Caco-2 (cell line): ENCODE measurements at regions not wholly inside any gene's neighbourhood (a gene's known extent, or its start where the extent isn't known, plus 50 kb on each side); places are given as distances from the start of the nearest gene placed in this dataset.
"Not testable (repeated sequence)": the region's sequence is repeated elsewhere in the genome, so short reads cannot be mapped to it uniquely, and the experiment has no call there.

Experiments used
- BruUV-seq: library from RNA; stranded (reverse); fragments of 400-500 nt; replicated peaks from 2 replicates; lab custom pipeline; 2021; lab: Mats Ljungman, UMichigan
- CTCF ChIA-PET: fragments of 300-600 bp; sonication (Branson Sonifier 250); formaldehyde crosslinking; loops from one replicate; lab custom pipeline; 2022; ENCODE audit warnings: antibody characterized with exemption; lab: Charles Lee
- POLR2A ChIA-PET: fragments of 300-600 bp; sonication (Branson Sonifier 250); formaldehyde crosslinking; loops from one replicate; lab custom pipeline; 2022; ENCODE audit warnings: antibody characterized with exemption; lab: Charles Lee
- DNase-seq, 2 experiments: peaks; one replicate each; pipeline versions ENCODE4 v3.0.0 to v3.0.0-alpha.2; 2020 to 2022
- H3K27me3 ChIP-seq: replicated peaks from 2 replicates; pipeline ENCODE4 v1.6.0; 2011; ENCODE audit warnings: low read length; ENCODE audit not compliant: control insufficient read depth, insufficient read depth
- H3K36me3 ChIP-seq: 2 replicates; pipeline ENCODE4 v1.5.1; 2011; ENCODE audit warnings: low read length; ENCODE audit not compliant: control insufficient read depth, insufficient read depth
- H3K4me1 ChIP-seq: fragments of 250-450 bp; sonication (Bioruptor Pico); 2 replicates; pipeline ENCODE4 v1.5.1; 2020; ENCODE audit warnings: mild to moderate bottlenecking
- H3K4me3 ChIP-seq: 2 replicates; pipeline ENCODE4 v1.5.1; 2011; ENCODE audit warnings: low read depth, mild to moderate bottlenecking, control low read depth, low read length
- H3K9me3 ChIP-seq: fragments of 250-450 bp; sonication (Bioruptor Pico); 2 replicates; pipeline ENCODE4 v1.5.1; 2020; ENCODE audit warnings: mild to moderate bottlenecking, moderate library complexity
- H3K27ac Mint-ChIP-seq: one replicate; pipeline ENCODE4 v1.8.0; 2022; ENCODE audit warnings: mixed read lengths; ENCODE audit not compliant: unreplicated experiment
- H3K27me3 Mint-ChIP-seq: one replicate; pipeline ENCODE4 v1.8.0; 2022; ENCODE audit warnings: mixed read lengths; ENCODE audit not compliant: insufficient read depth, unreplicated experiment
- H3K36me3 Mint-ChIP-seq: one replicate; pipeline ENCODE4 v1.8.0; 2022; ENCODE audit warnings: mild to moderate bottlenecking, mixed read lengths; ENCODE audit not compliant: insufficient read depth, unreplicated experiment
- H3K4me1 Mint-ChIP-seq: one replicate; pipeline ENCODE4 v1.8.0; 2022; ENCODE audit warnings: low read depth, mixed read lengths; ENCODE audit not compliant: unreplicated experiment
- H3K4me3 Mint-ChIP-seq: one replicate; pipeline ENCODE4 v1.8.0; 2022; ENCODE audit warnings: mild to moderate bottlenecking, moderate library complexity, mixed read lengths; ENCODE audit not compliant: unreplicated experiment
- H3K9me3 Mint-ChIP-seq: one replicate; pipeline ENCODE4 v1.8.0; 2022; ENCODE audit warnings: mixed read lengths; ENCODE audit not compliant: unreplicated experiment
- intact Hi-C: fragments of 100-400 bp; cut with micrococcal nuclease; formaldehyde crosslinking; loops from one replicate; pipeline ENCODE4 v1.10.0; 2022; ENCODE audit not compliant: unreplicated experiment
- TF ChIP-seq, protein P1 (sequence below), 2 experiments: fragments of 200-600 bp in 1 of 2; IDR thresholded peaks; 1 replicate in 1 of 2; 2 replicates in 1 of 2; pipeline versions ENCODE4 v1.5.1 to v1.8.0; 2011 to 2022; ENCODE audit warnings: antibody characterized with exemption in 1 of 2, control low read depth in 1 of 2, inconsistent platforms in 1 of 2, low read depth in 1 of 2, low read length in 1 of 2, mild to moderate bottlenecking in 1 of 2, moderate library complexity in 1 of 2; ENCODE audit not compliant: insufficient read depth in 1 of 2, severe bottlenecking in 1 of 2, unreplicated experiment in 1 of 2

- H3K36me3 Mint-ChIP-seq, result no peaks in the 10 kb centered on the region
- H3K4me3 ChIP-seq, result no peak overlapping the region
- no peaks in the 10 kb centered on the region; the same call in 1 of the 2 replicates for H3K9me3 ChIP-seq
- no peaks in the 10 kb centered on the region for H3K27me3 ChIP-seq
- TF ChIP-seq, protein P1, sequence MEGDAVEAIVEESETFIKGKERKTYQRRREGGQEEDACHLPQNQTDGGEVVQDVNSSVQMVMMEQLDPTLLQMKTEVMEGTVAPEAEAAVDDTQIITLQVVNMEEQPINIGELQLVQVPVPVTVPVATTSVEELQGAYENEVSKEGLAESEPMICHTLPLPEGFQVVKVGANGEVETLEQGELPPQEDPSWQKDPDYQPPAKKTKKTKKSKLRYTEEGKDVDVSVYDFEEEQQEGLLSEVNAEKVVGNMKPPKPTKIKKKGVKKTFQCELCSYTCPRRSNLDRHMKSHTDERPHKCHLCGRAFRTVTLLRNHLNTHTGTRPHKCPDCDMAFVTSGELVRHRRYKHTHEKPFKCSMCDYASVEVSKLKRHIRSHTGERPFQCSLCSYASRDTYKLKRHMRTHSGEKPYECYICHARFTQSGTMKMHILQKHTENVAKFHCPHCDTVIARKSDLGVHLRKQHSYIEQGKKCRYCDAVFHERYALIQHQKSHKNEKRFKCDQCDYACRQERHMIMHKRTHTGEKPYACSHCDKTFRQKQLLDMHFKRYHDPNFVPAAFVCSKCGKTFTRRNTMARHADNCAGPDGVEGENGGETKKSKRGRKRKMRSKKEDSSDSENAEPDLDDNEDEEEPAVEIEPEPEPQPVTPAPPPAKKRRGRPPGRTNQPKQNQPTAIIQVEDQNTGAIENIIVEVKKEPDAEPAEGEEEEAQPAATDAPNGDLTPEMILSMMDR (IDR thresholded peaks at IDR 0.05; ENCODE audit: insufficient read depth in 1 of 2, low read depth in 1 of 2, low read length in 1 of 2, severe bottlenecking in 1 of 2, unreplicated experiment in 1 of 2), result no peak
- CTCF ChIA-PET, result no interaction called here
- no peak overlapping the region for H3K4me3 Mint-ChIP-seq
- no peak for DNase-seq
- no TSS peak for BruUV-seq
- intact Hi-C loops, result no loop called here
- H3K4me1 ChIP-seq, result no peaks in the 10 kb centered on the region
- peaks cover 5% of the 10 kb centered on the region for H3K27me3 Mint-ChIP-seq
- POLR2A ChIA-PET, result no interaction called here
- no peaks in the 10 kb centered on the region for H3K4me1 Mint-ChIP-seq
- no peaks in the 10 kb centered on the region for H3K9me3 Mint-ChIP-seq
- no peaks in the 10 kb centered on the region for H3K36me3 ChIP-seq
- H3K27ac Mint-ChIP-seq, result no peak overlapping the region
Measured at GRCh38 chr11:41534391-41534790, 74.9 kb upstream of the LRRC4C start.

DNA sequence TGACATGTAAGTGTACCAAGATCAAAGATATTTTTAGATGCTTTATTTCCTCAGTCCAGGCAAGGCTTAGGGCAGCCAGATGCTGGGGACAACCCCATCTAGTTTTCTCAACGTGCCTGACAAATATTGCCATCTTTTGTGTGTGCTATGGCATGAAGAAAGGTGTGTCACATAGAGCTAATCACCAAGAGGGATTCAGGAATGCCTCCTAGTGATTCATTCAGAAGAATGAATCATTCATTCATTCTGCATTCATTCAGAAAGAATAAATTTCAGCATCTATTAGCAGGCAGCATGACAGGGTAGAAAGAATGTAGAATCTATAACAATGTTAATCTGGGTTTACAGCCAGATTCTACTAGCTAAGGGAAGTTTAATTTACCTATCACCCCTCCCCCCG lies 75.4 kb upstream of the LRRC4C start:
- no peaks in the 10 kb centered on the region for H3K4me1 Mint-ChIP-seq
- H3K4me3 ChIP-seq, result no peak overlapping the region
- no peak overlapping the region for H3K4me3 Mint-ChIP-seq
- TF ChIP-seq, protein P1 (IDR thresholded peaks at IDR 0.05; ENCODE audit: insufficient read depth in 1 of 2, low read depth in 1 of 2, low read length in 1 of 2, severe bottlenecking in 1 of 2, unreplicated experiment in 1 of 2), result no peak
- H3K4me1 ChIP-seq, result no peaks in the 10 kb centered on the region
- no peak for DNase-seq
- intact Hi-C loops, result no loop called here
- no TSS peak for BruUV-seq
- H3K36me3 Mint-ChIP-seq, result no peaks in the 10 kb centered on the region
- CTCF ChIA-PET, result no interaction called here
- no peaks in the 10 kb centered on the region for H3K9me3 ChIP-seq
- H3K9me3 Mint-ChIP-seq, result no peaks in the 10 kb centered on the region
- POLR2A ChIA-PET, result no interaction called here
- H3K27me3 ChIP-seq, result no peaks in the 10 kb centered on the region
- H3K36me3 ChIP-seq, result no peaks in the 10 kb centered on the region
- H3K27ac Mint-ChIP-seq, result no peak overlapping the region
- H3K27me3 Mint-ChIP-seq, result peaks cover 2% of the 10 kb centered on the region

GRCh38 chr11:41536021-41536568 lies 76.6 kb upstream of the LRRC4C start:
- intact Hi-C loops, result no loop called here
- H3K9me3 ChIP-seq, result no peaks in the 10 kb centered on the region
- no peak overlapping the region for H3K27ac Mint-ChIP-seq
- H3K4me1 Mint-ChIP-seq, result no peaks in the 10 kb centered on the region
- DNase-seq, result no peak
- no peaks in the 10 kb centered on the region for H3K9me3 Mint-ChIP-seq
- no peaks in the 10 kb centered on the region for H3K36me3 ChIP-seq
- no peak overlapping the region for H3K4me3 Mint-ChIP-seq
- H3K27me3 Mint-ChIP-seq, result no peaks in the 10 kb centered on the region
- no peaks in the 10 kb centered on the region for H3K36me3 Mint-ChIP-seq
- no peaks in the 10 kb centered on the region for H3K27me3 ChIP-seq
- no peaks in the 10 kb centered on the region for H3K4me1 ChIP-seq
- ChIA-PET CTCF (no interaction called here), POLR2A (no interaction called here)
- no TSS peak for BruUV-seq
- TF ChIP-seq, protein P1 (IDR thresholded peaks at IDR 0.05; ENCODE audit: insufficient read depth in 1 of 2, low read depth in 1 of 2, low read length in 1 of 2, severe bottlenecking in 1 of 2, unreplicated experiment in 1 of 2), result no peak
- no peak overlapping the region for H3K4me3 ChIP-seq

DNA sequence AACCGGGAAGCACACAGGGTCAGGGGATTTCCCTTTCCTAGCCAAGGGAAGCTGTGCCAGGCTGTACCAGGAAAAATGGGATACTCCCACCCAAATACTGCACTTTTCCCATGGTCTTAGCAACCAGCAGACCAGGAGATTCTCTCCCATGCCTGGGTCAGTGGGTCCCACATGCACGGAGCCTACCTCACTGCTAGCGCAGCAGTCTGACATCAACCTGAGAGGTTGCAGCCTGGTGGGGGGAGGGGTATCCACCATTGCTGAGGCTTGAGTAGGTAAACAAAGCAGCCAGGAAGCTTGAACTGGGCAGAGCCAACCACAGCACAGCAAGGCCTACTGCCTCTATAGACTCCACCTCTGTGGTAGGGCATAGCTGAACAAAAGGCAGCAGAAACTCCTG lies 85.5 kb upstream of the LRRC4C start:
- H3K27me3 Mint-ChIP-seq, H3K36me3 Mint-ChIP-seq, H3K9me3 Mint-ChIP-seq, CTCF ChIA-PET, H3K4me1 ChIP-seq, H3K9me3 ChIP-seq, POLR2A ChIA-PET, H3K36me3 ChIP-seq, BruUV-seq, H3K4me3 ChIP-seq, H3K4me3 Mint-ChIP-seq, H3K27ac Mint-ChIP-seq, DNase-seq, intact Hi-C loops, H3K4me1 Mint-ChIP-seq, H3K27me3 ChIP-seq: not testable (repeated sequence)
